NOMO-1 treated with DMSO at 0.1 percent for 48 hours (cell line): ENCODE measurements at regions not wholly inside any gene's neighbourhood (a gene's known extent, or its start where the extent isn't known, plus 50 kb on each side); places are given as distances from the start of the nearest gene placed in this dataset.

Source experiments
- DNase-seq: peaks from one replicate; lab custom pipeline; 2025; ENCODE audit not compliant: unreplicated experiment; lab: John Stamatoyannopoulos, UW

DNA sequence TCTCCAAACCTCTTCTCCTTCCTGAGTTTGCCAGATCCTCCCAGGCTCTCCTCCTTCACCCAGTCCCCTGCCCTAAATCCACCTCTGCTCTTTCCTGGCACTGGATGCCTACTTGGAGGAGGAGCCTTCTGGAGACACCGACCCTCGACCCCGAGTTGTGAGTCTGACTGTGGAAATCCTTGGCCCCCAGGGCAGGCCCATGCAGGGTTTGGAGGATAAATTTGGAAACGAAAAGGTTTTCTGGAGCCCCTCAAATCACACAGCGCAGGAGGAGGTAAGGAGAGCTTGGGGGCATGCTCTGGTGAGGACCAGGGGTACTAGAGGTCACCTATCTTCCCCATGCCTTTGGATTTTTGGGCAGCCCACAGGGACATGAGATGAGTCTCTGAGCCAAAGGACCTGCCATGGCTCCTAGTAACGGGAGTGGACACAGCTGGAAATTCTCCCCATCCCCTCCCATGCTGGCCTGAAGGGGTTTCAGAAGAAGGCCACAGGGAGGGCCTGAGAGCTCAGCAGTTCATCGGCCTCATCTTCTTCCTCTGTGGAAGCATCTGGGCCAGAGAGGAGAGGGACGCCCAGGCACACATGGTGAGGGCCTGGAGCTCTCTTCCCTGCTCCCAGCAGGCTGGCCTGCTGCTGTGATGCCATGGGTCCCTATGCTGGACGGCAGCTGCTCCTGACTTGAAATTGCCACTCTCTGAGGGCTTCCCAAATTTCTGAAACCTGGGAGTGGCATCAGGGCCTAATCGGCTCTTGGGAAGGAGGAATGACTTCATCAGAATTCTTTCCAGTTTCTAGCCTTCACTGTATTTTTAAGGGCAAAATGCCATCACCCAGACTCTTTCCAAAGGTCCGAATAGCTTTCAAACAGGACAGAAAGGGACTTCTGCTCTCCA lies 68.6 kb upstream of the ITGA11 start:
- no peak for DNase-seq

DNA sequence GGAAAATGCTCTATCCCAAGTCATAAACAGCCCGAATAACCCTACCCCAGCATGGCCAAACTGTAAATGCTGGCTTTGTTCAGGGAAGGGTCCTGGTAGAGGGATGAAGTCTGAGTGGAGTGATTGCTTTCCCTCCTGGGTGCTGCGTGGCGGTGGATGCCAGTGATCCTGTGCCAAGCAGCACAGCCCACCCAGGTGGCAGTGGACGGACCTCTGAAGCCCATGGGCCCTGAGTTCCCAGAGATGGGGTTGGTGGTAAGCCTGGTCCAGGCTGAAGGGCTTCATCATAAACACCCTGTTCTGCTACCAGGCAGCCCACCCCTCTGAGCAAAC lies 69.3 kb upstream of the ITGA11 start:
- no peak for DNase-seq

DNA sequence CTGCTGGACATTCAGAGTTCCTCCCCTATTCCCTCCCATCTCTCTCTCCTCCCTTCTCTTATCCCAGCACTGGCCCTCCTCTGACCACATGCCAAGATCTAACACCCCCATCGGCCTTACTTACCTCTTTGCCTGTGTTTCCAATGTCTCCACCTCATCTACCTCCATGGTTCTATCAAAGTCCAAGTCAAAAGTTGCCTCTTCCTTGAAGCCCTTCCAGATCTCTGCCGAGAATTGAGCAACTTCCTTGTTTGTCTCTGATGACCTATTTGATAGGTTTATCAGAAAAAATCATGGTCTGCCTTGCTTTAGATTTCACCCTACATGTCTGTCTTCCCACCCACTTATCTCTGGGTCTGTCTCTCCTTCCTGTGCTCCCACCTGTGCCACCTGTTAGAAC lies 69.7 kb upstream of the ITGA11 start:
- no peak for DNase-seq

DNA sequence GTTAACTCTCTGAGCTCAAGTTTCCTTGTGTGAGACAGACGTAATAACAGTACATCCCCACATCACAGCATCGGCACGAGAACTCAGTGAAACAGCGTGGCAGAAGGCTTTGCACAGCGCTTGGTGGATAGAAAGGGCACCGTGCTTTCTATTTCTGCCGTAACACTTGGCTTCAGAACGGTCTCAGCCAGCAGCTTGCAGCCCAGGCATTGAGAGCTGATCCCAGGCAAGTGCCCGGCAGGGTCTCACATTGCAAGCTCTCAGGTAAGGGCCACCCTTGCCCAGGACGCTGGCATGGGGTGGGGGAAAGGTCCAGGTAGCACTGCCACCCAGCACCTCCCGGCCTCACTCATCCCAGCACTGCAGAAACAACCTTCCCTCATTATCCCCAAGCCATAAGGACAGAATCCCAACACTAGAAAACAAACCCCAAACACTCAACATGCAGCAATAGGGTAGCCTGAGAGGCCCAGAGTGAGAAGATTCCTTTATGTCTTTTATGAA lies 70.5 kb upstream of the ITGA11 start:
- DNase-seq: no peak

DNA sequence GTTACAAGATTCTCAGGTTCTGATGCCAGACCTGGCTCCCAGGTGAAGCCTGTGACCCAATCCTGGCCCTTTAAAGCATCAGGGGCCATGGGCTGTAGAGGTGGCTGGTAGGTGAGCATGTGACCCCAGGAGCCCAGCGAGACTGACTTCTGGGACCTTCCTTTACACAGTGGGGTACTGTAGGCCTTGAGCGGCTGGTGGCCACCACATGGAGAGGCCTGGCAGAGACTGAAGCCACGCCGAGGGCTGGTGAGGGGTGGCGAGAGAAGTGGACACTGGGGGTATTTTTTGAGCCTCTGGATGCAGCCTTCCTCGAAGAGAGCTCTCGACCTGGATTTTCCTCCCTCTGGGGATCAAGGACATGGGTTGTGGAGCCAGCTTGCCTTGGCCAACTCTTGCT lies 71.2 kb upstream of the ITGA11 start:
- DNase-seq: no peak

DNA sequence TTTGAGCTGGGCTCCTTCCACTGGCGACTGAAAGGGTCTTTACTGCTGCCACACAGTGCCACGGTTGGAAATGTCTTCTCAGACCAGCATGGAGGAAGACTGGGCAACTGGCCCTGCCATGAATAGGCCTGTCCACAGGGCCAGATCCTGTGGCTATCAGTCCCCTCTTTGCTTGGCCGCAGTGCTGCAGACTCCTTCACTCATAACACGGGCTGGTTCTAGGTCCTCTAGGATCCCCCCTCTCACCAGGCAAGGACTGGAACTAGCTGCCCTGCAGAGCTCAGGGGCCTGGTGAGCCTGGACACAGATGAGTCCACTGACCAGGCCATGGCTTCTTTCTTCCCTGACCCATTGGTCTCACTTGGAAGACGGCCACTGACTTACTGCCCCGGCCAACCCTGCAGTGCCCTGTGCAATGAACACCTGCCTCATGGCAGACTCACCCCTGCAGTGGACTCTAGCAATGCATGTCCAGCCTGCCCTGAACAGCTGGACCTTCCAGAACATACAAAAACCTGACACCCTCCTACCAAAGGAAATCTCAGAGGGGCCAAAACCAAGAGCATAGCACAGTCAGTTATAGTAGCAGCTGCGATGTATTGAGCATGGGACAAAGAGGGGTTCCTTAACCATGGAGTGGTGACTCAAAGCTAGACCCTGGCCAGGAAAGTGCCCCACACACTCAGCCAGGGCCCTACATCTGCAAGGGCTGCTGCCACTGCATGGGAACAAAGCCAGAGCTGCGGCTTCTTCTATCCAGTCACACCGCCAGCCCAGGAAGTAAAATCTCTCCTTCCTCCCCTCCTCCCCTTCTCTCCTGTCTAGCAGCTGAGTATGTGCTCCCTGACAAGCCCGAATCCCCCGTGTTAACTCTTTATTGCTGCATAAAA lies 72.1 kb upstream of the ITGA11 start:
- DNase-seq: no peak

DNA sequence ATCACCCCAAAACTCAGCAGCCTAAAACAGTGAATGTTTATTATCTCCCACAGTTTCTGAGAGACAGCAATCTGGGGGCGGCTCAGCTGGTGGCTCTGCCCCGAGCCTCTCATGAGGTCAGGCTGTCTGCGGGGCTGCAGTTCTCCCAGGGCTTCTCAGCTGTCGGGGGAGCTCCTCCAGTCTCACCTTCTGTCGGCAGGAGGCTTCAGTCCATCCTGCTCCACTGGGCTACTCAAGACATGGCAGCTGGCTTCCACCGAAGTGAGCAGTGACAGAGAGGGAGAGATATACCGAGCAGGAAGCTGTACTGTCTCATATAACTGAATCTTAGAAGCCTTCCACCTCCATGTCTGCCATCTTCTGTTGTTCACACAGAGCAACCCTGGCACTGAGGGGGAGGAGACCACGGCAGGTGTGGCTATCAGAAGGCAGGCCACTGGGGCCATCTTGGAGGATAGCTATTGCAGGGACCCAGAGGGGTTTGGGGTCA lies 72.8 kb upstream of the ITGA11 start:
- DNase-seq: no peak

DNA sequence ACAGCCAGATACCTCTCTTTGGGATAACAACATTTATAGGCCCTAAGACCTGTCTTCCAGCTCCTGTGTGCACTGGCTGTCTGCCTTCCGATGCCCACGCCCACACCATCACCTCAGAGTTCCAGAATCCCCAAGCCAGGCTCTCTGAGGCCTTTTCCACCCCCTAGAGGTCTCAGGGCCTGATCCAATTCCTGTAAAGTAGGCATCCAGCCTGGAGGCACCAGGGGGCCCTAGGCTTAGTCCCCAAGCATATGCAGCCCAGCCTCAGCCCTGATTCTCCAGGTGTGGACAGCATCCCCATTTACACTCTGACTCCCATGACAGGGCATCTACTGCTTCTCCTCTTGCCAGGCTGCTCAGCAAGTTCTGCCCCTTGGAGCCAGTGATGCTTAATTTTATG lies 72.7 kb upstream of the CORO2B start:
- no peak for DNase-seq

DNA sequence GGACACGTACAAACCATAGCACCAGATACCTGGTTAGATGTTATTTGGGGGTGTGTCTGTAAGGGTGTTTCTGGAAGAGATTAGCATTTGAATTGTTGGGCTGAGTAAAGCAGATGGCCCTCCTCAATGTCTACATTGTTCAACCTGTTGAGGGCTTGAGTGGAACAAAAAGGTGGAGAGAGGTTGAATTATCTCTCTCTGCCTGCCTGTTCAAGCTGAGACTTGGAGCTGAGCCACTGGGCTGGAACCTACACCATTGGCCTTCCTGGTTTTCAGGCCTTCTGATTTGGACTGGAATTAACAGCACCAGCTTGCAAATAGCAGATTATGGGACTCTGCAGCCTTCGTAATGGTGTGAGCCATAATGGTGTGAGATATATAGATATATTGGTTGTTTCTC lies 71.3 kb upstream of the CORO2B start:
- DNase-seq: no peak

DNA sequence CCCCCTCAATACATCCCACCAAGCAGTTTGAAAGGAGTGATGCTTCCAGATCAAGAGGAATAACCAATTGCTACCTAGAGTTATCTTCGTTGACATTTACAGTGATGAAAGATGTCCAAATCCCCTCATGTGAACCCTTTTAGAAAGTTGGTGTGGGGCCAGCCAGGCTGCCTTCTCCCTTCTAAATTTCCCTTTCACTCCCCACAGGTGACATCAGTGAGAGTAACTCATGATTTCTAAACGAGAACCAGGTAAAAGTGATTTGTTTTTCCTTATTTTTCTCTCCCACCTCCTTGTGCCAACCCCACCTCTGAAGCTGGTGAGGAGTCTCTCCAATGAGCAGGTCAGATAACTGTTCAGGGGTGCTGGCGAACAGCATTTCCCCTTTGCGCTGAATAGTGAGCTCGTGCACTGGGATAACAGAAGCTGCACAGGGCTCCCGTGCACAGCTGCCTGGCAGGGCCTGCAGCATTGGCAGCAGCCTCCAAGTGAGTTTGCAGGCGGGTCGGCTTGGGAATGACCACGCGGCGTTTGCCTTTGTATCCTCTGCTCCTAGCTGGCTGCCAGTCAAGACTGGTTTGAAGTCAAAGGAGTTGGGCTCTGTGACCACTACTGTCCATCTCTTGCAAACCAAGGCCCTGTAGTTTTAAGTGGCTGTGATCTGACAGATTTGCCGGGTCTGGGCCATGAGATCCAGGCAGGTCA lies 70.2 kb upstream of the CORO2B start:
- DNase-seq: no peak

DNA sequence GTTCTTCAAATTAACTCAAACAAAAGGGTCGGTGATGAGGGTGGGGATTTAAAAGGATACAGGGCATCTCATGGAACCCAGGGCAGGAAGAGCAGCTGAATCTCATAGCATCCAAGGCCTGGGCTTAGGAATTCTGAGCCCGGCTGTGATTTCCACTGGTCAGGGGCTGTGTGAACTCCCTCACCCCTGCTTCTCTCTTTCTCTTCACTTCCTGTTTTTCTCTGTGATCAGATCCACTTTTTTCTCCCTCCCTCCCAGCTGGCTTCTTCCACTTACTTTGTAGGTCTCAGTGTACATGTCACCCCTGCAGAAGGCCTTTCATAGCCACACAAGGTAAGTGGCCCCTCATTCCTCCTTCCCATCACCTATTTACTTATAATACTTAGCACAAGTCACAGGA lies 68.2 kb upstream of the CORO2B start:
- DNase-seq: peak; percentile 16

DNA sequence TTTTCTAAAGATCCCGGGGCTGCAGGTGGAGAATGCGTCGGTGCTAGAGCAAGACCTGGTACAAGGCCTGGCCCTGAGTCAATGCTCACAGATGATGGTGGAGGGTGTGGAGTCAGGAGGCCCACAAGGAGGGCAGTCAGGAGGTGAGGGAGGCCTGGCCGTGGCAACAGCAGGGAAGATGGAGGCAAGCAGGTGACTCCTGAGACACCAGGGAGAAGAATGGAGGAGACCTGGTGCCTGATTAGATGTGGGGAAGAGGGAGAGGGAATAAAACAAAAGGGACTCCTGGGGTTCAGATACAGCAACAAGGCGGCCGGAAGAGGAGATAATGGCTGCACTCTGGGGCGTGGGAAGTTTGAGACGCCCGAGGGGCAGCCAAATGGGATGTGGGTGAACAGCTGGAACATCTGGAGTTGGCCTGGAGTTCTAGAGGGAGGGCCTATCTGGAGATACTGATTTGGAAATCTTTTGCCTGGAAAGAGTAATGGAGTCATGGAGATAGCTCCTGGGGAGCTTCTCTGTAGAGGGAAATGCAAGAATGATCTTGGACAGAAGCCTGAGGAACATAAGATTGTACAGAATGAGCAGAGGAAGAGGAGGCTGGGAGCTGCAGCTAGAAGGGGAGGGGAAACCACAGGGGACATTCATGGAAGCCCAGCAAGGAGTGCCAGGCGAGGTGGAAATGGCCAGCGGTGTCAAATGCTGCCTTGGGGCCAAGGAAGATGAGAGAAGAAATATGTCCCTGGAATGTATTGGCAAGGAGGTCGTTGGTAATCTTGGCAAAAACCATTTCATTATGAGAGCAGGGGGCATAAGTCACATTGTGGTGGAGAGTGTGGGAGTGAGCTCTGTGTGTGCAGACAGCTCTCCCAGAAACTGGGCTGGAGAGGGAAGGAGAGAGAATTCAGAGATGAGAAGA lies 67.5 kb upstream of the CORO2B start:
- no peak for DNase-seq

DNA sequence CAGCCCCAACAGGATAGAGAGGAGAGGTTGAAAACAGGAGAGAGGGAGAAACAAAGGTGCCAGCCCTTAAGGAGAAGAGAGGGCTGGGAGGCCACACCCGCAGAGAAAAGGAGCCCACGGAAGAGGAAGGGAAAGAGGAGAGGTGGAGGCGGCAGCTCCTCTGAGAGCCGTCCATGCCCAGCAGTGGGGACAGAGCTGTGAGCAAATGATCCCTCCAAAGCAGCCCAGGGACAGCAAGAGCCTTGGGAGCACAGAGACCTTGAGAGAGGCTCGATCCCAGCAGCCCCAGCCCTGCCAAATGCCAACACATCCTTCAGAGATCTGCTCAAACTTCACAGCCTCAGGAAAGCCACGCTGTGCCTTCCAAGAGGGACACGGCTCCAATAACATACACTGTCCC lies 66.7 kb upstream of the CORO2B start:
- DNase-seq: no peak

DNA sequence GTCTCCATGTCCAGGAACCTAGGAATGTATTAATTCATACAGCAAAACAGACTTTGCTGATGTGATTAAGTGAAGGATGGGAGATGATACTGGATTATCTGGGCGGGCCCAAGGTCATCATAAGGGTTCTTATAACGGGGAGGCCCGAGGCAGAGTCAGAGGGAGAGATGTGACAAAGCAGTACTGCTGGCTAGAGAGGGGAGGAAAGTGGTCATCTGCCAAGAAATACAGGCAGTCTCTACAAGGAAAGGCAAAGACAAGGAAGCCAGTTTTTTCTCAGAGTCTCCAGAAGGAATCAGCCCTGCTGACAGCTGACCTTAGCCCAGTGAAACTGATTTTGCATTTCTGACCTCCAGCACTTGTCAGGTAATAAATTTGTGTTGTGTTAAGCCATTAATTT lies 66.2 kb upstream of the CORO2B start:
- no peak for DNase-seq

DNA sequence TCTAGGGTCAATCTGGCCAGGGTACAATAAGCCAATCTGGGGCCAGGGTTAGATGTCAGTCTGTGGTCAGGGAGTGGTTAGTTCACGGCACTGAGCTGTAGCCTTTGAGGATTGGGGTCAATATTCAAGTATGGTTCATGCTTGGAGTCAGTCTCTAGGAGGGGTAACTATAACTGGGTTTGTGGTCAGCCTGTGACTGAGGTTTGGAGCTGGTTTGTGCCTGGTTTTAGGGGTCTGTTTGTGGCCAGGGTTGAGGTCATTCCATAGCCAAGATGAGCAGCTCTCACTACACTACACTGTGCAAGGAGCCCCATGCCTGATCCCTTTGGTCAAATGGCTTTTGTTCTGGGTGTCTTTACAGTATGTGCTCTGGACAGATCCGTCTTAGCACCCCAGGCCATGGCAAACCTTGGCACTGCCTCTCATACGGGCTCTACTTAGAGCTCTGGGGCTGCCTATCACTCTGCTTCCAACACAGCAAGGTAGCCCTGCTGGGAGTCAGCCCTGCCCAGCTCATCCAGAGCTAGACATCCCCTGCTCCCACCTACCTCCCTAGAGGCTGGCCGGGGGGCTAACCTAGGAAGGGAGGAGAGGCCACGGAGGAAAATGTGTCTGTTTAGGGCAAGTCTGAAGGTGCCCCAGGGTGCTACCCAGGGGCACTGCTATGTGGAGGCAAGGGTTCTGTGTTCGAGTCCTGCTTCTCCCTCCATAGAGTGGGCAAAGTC lies 63.3 kb upstream of the CORO2B start:
- no peak for DNase-seq

DNA sequence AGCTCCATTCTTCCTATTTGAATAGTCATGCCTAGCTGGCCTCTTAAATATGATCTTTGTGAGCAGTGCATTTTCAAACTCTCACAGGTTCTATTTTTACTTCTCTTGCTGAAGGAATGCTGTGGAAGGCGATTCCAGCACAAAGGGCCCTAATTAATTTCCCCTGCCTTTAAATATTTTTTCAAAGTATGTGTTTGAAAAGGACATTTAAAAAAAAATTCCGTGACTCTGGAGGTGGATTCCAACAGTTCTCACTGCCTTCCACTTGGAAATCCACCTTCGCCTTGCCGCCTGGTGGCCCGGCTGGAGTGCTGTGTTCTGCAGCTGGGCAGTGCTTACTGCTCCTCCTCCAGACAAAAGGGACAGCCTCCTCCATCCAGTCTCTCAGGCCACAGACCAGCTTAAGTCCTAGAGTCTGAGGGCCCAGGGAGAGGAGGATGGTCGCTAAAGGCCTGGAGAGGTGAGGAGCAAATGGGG lies 61.5 kb upstream of the CORO2B start:
- no peak for DNase-seq

DNA sequence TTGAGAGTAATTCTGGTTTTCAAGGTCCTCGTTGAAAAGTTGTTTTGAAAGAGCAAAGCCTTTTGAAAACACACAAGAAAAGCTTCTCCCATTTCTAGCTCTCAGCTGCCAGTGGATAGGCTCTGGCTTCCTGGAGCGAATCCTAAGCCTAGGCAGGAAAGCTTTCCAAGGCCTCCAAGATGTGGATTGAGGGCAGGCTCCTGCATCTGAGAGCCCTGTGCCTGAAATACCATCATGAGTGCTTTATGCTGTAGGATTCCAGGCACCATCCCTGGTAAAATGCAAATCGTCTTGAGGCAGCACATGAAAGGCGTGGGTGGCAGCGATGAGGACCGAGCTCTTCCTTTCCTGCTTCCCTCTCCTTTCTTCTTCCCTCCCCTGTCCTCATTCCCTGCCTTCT lies 60.7 kb upstream of the CORO2B start:
- no peak for DNase-seq

DNA sequence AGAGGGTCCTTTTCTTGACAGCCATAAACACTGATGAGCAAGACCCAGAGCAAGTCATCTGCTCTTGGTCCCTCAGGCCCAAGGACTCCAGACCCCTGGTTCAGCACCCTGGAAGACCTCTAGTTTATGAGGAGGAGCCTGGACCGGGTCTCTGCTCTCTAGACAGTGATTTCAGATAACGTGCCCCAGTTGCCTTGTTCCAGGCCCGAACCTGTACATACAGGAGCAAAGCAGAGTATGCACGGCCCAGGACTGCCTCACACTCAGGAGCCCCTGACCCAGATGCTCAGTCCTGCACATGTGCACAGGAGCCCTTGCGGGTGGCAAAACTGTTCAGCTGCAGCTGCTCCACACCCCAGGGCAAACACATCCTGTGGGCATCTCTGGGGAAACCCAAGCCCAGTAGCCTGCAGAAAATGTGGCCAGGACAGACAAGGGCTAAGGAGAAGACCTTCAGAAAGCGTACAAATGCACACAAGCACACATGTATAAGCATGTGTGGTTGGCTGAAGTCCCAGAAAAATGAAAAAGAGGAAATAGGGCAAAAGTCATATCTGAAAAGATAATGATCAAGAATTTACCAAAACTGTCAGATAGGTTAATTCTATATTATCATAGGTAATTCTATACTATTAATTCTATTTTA lies 59.9 kb upstream of the CORO2B start:
- no peak for DNase-seq
